GM18505 (cell line): ENCODE measurements at regions not wholly inside any gene's neighbourhood (a gene's known extent, or its start where the extent isn't known, plus 50 kb on each side); places are given as distances from the start of the nearest gene placed in this dataset.
"Not testable (repeated sequence)": the region's sequence is repeated elsewhere in the genome, so short reads cannot be mapped to it uniquely, and the experiment has no call there.

Experiments used
- ATAC-seq: cut with Tn5 transposase; IDR thresholded peaks from one replicate; pipeline ENCODE4 v1.9.1; 2021; ENCODE audit not compliant: unreplicated experiment
- POLR2A ChIP-seq: IDR thresholded peaks from 4 replicates; pipeline ENCODE4 v1.6.1; 2011; ENCODE audit warnings: borderline replicate concordance; ENCODE audit not compliant: insufficient read depth, insufficient read length; ENCODE audit errors: extremely low read depth

- TF ChIP-seq POLR2A = no peak
- ATAC-seq = no peak
These were observed 1147.9 kb downstream of the UQCRFS1 start for GRCh38 chr19:28065026-28065425.

- no peak for ATAC-seq
- no peak for TF ChIP-seq POLR2A
These were observed 1149.2 kb downstream of the UQCRFS1 start for GRCh38 chr19:28063702-28064101.

- ATAC-seq = no peak
- TF ChIP-seq POLR2A = no peak
These were observed 1151.8 kb downstream of the UQCRFS1 start for GRCh38 chr19:28061111-28061510.

GRCh38 chr19:28057026-28057425 is 1155.9 kb downstream of the UQCRFS1 start:
- not testable (repeated sequence) for ATAC-seq

- ATAC-seq = no peak
- no peak for TF ChIP-seq POLR2A
These were observed 1161.9 kb downstream of the UQCRFS1 start for GRCh38 chr19:28051047-28051446.

- TF ChIP-seq POLR2A = no peak
- no peak for ATAC-seq
These were observed 1163.1 kb downstream of the UQCRFS1 start for GRCh38 chr19:28049875-28050274.

GRCh38 chr19:28046932-28047331 is 1166.0 kb downstream of the UQCRFS1 start:
- TF ChIP-seq POLR2A = no peak
- no peak for ATAC-seq

- ATAC-seq = no peak
- no peak for TF ChIP-seq POLR2A
These were observed 1167.3 kb downstream of the UQCRFS1 start for GRCh38 chr19:28045621-28046020.

- no peak for ATAC-seq
- TF ChIP-seq POLR2A = no peak
These were observed 1168.5 kb downstream of the UQCRFS1 start for GRCh38 chr19:28044477-28044876.

GRCh38 chr19:28042516-28042915 is 1170.4 kb downstream of the UQCRFS1 start:
- no peak for TF ChIP-seq POLR2A
- no peak for ATAC-seq

- ATAC-seq = no peak
- TF ChIP-seq POLR2A = no peak
These were observed 1173.1 kb downstream of the UQCRFS1 start for GRCh38 chr19:28039677-28040381.

- no peak for ATAC-seq
- no peak for TF ChIP-seq POLR2A
These were observed 1175.8 kb downstream of the UQCRFS1 start for GRCh38 chr19:28037186-28037585.

GRCh38 chr19:28036486-28036885 is 1176.5 kb downstream of the UQCRFS1 start:
- ATAC-seq = no peak
- no peak for TF ChIP-seq POLR2A

GRCh38 chr19:28034936-28035335 is 1178.0 kb downstream of the UQCRFS1 start:
- TF ChIP-seq POLR2A = no peak
- no peak for ATAC-seq
